Activated T-cell treated with anti-CD3 and anti-CD28 coated beads, Interleukin-2, amount 50 U/mL, for 24 hours (primary cell): ENCODE measurements at regions not wholly inside any gene's neighbourhood (a gene's known extent, or its start where the extent isn't known, plus 50 kb on each side); places are given as distances from the start of the nearest gene placed in this dataset.

Source experiments
- DNase-seq: peaks from one replicate; pipeline ENCODE4 v3.0.0-alpha.2; 2020
- H3K27ac Mint-ChIP-seq: 2 replicates; pipeline ENCODE4 v1.8.0; 2020; ENCODE audit warnings: mild to moderate bottlenecking, mixed read lengths
- H3K27me3 Mint-ChIP-seq: 2 replicates; pipeline ENCODE4 v1.8.0; 2020; ENCODE audit warnings: mixed read lengths
- H3K36me3 Mint-ChIP-seq: 2 replicates; pipeline ENCODE4 v1.8.0; 2020; ENCODE audit warnings: low read depth, mixed read lengths
- H3K4me1 Mint-ChIP-seq: 2 replicates; pipeline ENCODE4 v1.8.0; 2020; ENCODE audit warnings: low read depth, mixed read lengths
- H3K4me3 Mint-ChIP-seq: 2 replicates; pipeline ENCODE4 v1.8.0; 2020; ENCODE audit warnings: mild to moderate bottlenecking, moderate library complexity, mixed read lengths
- H3K9me3 Mint-ChIP-seq: 2 replicates; pipeline ENCODE4 v1.8.0; 2020; ENCODE audit warnings: mixed read lengths

- no peak for DNase-seq
- H3K9me3 Mint-ChIP-seq, result no peaks in the 10 kb centered on the region
- H3K27ac Mint-ChIP-seq, result no peak overlapping the region
- peaks cover 40% of the 10 kb centered on the region for H3K27me3 Mint-ChIP-seq
- no peaks in the 10 kb centered on the region for H3K4me1 Mint-ChIP-seq
- H3K36me3 Mint-ChIP-seq, result no peaks in the 10 kb centered on the region
- no peak overlapping the region for H3K4me3 Mint-ChIP-seq
Measured at GRCh38 chr20:48302149-48302548, 516.9 kb upstream of the SULF2 start.

- Mint-ChIP-seq H3K9me3 (no peaks in the 10 kb centered on the region), H3K36me3 (no peaks in the 10 kb centered on the region), H3K27ac (no peak overlapping the region), H3K4me3 (no peak overlapping the region), H3K4me1 (no peaks in the 10 kb centered on the region), H3K27me3 (peaks cover 40% of the 10 kb centered on the region)
- no peak for DNase-seq
Measured at GRCh38 chr20:48301189-48301588, 515.9 kb upstream of the SULF2 start.

DNA sequence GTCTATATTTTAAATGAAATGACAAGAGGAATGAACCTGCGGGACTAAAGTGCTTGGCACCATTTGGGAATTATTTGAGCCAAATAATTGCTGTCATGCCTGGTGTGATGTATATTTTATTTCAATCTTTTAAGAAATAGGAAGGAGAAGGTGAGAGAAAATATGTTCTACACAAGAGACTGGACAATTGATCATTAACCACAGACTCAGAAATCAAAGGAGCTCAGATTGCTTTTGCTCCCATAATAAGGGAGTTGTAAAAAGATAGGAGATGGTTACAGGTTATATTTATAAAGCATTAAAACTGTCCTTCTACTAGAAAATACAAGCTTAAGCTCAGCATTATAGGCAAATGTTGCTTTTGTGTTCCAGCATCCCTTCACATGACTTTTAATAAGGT, 515.2 kb upstream of the SULF2 start:
- Mint-ChIP-seq H3K27me3 (peaks cover 40% of the 10 kb centered on the region), H3K9me3 (no peaks in the 10 kb centered on the region), H3K36me3 (no peaks in the 10 kb centered on the region), H3K27ac (no peak overlapping the region), H3K4me3 (no peak overlapping the region), H3K4me1 (no peaks in the 10 kb centered on the region)
- DNase-seq, result no peak

DNA sequence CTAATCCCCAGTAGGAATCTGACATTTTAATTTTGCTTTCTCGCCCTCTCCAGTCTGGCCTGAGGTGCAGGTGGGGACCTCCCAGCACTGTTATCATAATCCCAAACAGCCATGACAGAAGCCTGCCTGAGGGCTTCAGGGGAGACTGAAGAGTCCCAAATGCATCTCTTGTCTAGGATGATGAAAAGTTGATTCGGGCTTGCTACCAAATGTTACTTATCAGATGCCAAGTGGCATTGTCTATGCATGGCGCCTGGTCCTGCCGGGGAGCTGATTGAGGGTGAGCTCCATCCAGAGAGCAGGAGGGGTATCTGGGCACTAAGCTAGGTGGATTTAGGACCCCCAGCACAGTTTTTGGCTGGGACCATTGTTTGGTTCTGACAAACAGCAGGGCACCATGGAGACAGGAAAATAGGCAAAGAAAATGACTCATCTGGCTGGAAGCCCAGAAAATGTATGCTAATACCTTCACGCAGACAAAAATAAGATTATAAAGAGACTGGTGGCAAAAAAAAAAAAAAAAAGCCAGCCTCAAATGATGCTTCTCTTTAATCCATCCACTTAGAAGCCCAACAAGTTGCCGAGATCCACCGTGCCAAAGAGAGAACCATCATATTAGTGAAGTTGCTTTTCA, 513.7 kb upstream of the SULF2 start:
- Mint-ChIP-seq H3K4me3 (no peak overlapping the region), H3K27ac (no peak overlapping the region), H3K9me3 (no peaks in the 10 kb centered on the region), H3K4me1 (no peaks in the 10 kb centered on the region), H3K36me3 (no peaks in the 10 kb centered on the region), H3K27me3 (peaks cover 37% of the 10 kb centered on the region)
- DNase-seq, result no peak

GRCh38 chr20:48298433-48298832, 513.2 kb upstream of the SULF2 start:
- Mint-ChIP-seq H3K27me3 (peaks cover 40% of the 10 kb centered on the region), H3K9me3 (no peaks in the 10 kb centered on the region), H3K4me1 (no peaks in the 10 kb centered on the region), H3K36me3 (no peaks in the 10 kb centered on the region), H3K4me3 (no peak overlapping the region), H3K27ac (no peak overlapping the region)
- no peak for DNase-seq

- Mint-ChIP-seq H3K4me1 (no peaks in the 10 kb centered on the region), H3K36me3 (no peaks in the 10 kb centered on the region), H3K9me3 (no peaks in the 10 kb centered on the region), H3K4me3 (no peak overlapping the region), H3K27ac (no peak overlapping the region), H3K27me3 (peaks cover 29% of the 10 kb centered on the region)
- no peak for DNase-seq
Measured at GRCh38 chr20:48295966-48296421, 510.7 kb upstream of the SULF2 start.

DNA sequence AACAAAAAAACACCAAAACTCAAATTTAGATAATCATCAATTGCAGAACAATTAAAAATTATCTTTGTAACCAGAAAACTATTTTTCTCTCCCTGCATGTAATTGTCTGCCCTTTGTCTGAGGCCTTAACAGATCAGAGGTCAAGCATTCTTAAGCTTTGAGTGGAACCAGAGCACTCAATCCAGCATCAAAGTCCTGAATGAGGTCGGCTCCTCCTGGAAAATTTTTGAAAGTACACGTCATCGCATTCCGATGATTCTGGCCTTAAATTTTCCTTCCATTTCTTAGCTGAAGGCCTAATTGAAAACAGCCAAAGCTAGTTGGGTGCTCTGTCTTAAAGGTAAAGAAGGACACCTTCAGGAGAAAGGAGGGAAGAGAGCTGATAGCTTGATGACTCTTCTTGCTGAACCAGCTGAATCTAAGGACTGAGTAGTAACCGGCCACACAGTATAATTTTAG, 510.2 kb upstream of the SULF2 start:
- DNase-seq, result no peak
- Mint-ChIP-seq H3K4me1 (no peaks in the 10 kb centered on the region), H3K4me3 (no peak overlapping the region), H3K27ac (no peak overlapping the region), H3K36me3 (no peaks in the 10 kb centered on the region), H3K9me3 (no peaks in the 10 kb centered on the region), H3K27me3 (peaks cover 26% of the 10 kb centered on the region)

DNA sequence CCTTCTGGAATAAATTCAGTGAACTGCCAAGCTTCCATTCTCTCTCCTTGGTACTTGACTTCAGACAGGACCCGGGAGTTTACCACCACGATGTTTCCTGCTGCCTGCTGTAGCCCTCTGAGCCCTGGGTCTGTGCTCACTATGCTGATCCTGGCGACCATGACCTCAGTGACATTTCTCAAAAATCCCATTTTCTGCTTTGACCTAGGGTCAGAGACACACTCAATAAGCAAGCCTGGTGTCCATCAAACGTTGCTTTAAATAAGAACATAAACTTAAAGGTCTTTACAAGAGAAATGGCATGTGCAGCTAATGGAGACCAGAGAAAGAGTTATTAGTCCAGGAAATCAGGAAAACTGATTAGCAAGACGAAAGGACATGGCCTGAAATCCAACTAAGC, 509.7 kb upstream of the SULF2 start:
- no peak for DNase-seq
- Mint-ChIP-seq H3K36me3 (no peaks in the 10 kb centered on the region), H3K27me3 (peaks cover 24% of the 10 kb centered on the region), H3K27ac (no peak overlapping the region), H3K9me3 (no peaks in the 10 kb centered on the region), H3K4me1 (no peaks in the 10 kb centered on the region), H3K4me3 (no peak overlapping the region)

- DNase-seq, result no peak
- no peaks in the 10 kb centered on the region for H3K9me3 Mint-ChIP-seq
- no peaks in the 10 kb centered on the region for H3K36me3 Mint-ChIP-seq
- no peaks in the 10 kb centered on the region for H3K4me1 Mint-ChIP-seq
- no peak overlapping the region for H3K27ac Mint-ChIP-seq
- peaks cover 23% of the 10 kb centered on the region for H3K27me3 Mint-ChIP-seq
- H3K4me3 Mint-ChIP-seq, result no peak overlapping the region
Measured at GRCh38 chr20:48294196-48294595, 508.9 kb upstream of the SULF2 start.

DNA sequence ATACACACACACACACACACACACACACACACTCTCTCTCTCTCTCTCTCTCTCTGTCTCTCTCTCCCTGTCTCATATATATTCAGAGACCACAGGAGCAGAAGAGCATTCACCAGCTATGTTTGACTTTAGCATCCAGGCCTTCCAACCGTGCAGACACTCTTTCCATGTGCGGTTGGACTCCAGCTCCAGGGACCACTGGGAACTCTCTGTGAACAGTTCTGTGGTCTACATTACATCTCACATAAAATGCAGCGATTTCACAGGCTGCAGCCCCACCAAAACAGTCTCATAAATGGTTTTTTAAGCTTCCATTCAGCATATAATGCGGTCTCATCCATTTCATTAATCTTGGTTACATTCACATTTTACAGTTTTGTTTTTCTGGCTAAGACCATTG, 508.4 kb upstream of the SULF2 start:
- Mint-ChIP-seq H3K4me1 (no peaks in the 10 kb centered on the region), H3K36me3 (no peaks in the 10 kb centered on the region), H3K27ac (no peak overlapping the region), H3K9me3 (no peaks in the 10 kb centered on the region), H3K4me3 (no peak overlapping the region), H3K27me3 (peaks cover 23% of the 10 kb centered on the region)
- DNase-seq, result no peak

GRCh38 chr20:48292806-48293205, 507.5 kb upstream of the SULF2 start:
- no peaks in the 10 kb centered on the region for H3K9me3 Mint-ChIP-seq
- peaks cover 23% of the 10 kb centered on the region for H3K27me3 Mint-ChIP-seq
- H3K36me3 Mint-ChIP-seq, result no peaks in the 10 kb centered on the region
- no peak overlapping the region for H3K4me3 Mint-ChIP-seq
- H3K4me1 Mint-ChIP-seq, result no peaks in the 10 kb centered on the region
- no peak for DNase-seq
- no peak overlapping the region for H3K27ac Mint-ChIP-seq

DNA sequence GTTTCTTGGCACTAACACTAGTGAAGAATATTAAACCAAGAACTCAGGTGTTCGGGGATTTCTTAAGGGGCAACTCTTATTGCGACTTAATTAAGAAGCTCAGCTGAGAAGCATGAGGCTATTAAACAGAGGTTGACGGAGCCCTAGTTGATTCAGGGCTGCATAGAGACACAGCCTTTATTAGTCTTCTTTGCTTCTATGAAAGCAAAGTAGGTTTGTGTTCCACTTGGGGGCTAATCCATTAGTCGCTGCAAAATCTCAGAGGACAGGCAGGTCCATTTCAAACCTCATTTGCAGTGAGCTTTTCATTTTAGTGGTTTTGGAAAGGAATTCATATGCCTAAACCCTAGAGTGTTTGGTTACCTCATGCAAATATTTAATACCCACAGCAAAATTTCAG, 506.6 kb upstream of the SULF2 start:
- DNase-seq, result no peak
- H3K27me3 Mint-ChIP-seq, result peaks cover 23% of the 10 kb centered on the region
- no peaks in the 10 kb centered on the region for H3K4me1 Mint-ChIP-seq

GRCh38 chr20:48288930-48289507, 503.7 kb upstream of the SULF2 start:
- Mint-ChIP-seq H3K27ac (no peak overlapping the region), H3K36me3 (no peaks in the 10 kb centered on the region), H3K27me3 (peaks cover 29% of the 10 kb centered on the region), H3K9me3 (no peaks in the 10 kb centered on the region), H3K4me1 (no peaks in the 10 kb centered on the region), H3K4me3 (no peak overlapping the region)
- no peak for DNase-seq

More for the DNA sequence above, 506.6 kb upstream of the SULF2 start:
- H3K36me3 Mint-ChIP-seq, result no peaks in the 10 kb centered on the region
- H3K9me3 Mint-ChIP-seq, result no peaks in the 10 kb centered on the region
- H3K4me3 Mint-ChIP-seq, result no peak overlapping the region
- no peak overlapping the region for H3K27ac Mint-ChIP-seq

DNA sequence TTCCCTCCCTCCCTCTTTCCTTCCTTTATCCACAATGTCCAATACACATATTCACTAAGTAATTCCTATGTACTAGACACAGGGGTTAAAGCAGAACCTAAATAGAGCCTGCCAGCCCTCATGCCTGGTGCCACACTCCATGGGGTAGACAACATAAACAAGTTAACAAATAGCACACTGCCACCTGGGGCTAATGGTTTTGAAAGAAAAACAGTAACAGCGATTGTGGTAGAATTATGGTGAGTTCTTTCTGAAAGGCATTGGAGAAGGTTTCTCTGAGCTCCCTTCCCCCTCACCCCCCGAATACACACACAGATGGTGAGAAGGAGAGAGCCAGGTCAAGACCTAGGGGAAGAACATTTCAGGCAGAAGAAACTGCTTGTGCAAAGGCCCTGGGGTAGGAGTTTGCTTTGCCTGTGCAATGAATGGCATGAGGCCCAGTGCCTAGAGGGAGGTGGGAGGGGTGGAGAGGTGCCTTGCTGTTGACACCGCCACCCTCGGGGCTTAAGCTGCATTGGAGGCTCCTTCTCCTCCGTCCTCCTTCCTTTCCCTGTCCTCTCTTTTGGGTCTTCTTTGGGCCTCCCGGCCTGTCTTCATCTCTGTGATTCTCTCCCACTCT, 502.4 kb upstream of the SULF2 start:
- H3K9me3 Mint-ChIP-seq, result no peaks in the 10 kb centered on the region
- no peaks in the 10 kb centered on the region for H3K36me3 Mint-ChIP-seq
- no peak for DNase-seq
- H3K4me3 Mint-ChIP-seq, result no peak overlapping the region
- H3K4me1 Mint-ChIP-seq, result no peaks in the 10 kb centered on the region
- H3K27me3 Mint-ChIP-seq, result peaks cover 24% of the 10 kb centered on the region
- no peak overlapping the region for H3K27ac Mint-ChIP-seq

- Mint-ChIP-seq H3K9me3 (no peaks in the 10 kb centered on the region), H3K4me3 (no peak overlapping the region), H3K27me3 (peaks cover 24% of the 10 kb centered on the region), H3K4me1 (no peaks in the 10 kb centered on the region), H3K27ac (no peak overlapping the region), H3K36me3 (no peaks in the 10 kb centered on the region)
- no peak for DNase-seq
Measured at GRCh38 chr20:48287021-48287494, 501.8 kb upstream of the SULF2 start.
